ENCODE measurements at regions not wholly inside any gene's neighbourhood (a gene's known extent, or its start where the extent isn't known, plus 50 kb on each side); places are given as distances from the start of the nearest gene placed in this dataset.

- WGBS (ENCODE audit: insufficient coverage): 39% methylated on average over 2 of the region's 10 CpGs
- peak; percentile 70 for DNase-seq
- H3K27ac ChIP-seq (ENCODE audit: low read length): peak overlapping the region; percentile 25
Observed at GRCh38 chr14:49946320-49947141, 53.6 kb downstream of the ARF6 start.

GRCh38 chr14:49947506-49947905 lies 54.6 kb downstream of the ARF6 start:
- 87% methylated on average over 3 of the region's 3 CpGs for WGBS (ENCODE audit: insufficient coverage)
- DNase-seq: no peak
- no peak overlapping the region for H3K27ac ChIP-seq (ENCODE audit: low read length)

More at GRCh38 chr14:49946320-49947141, 53.6 kb downstream of the ARF6 start:
- no peaks in the 10 kb centered on the region for H3K9me3 ChIP-seq (replicated peaks; ENCODE audit: control insufficient read depth, low read depth, low read length)
- H3K4me1 ChIP-seq (ENCODE audit: control insufficient read depth, insufficient read depth, low read length): peaks cover 13% of the 10 kb centered on the region
- H3K27me3 ChIP-seq (ENCODE audit: control insufficient read depth, insufficient read depth, low read length): no peaks in the 10 kb centered on the region
- H3K36me3 ChIP-seq (ENCODE audit: control insufficient read depth, insufficient read depth, low read length): no peaks in the 10 kb centered on the region
- H3K4me3 ChIP-seq (ENCODE audit: low read length): no peak overlapping the region

GRCh38 chr14:49950275-49951228 lies 57.7 kb downstream of the ARF6 start:
- H3K36me3 ChIP-seq (ENCODE audit: control insufficient read depth, insufficient read depth, low read length): no peaks in the 10 kb centered on the region
- H3K9me3 ChIP-seq (replicated peaks; ENCODE audit: control insufficient read depth, low read depth, low read length): no peaks in the 10 kb centered on the region
- DNase-seq: no peak
- no peak overlapping the region for H3K27ac ChIP-seq (ENCODE audit: low read length)
- 93% methylated on average over 2 of the region's 4 CpGs for WGBS (ENCODE audit: insufficient coverage)
- peaks cover 23% of the 10 kb centered on the region for H3K4me1 ChIP-seq (ENCODE audit: control insufficient read depth, insufficient read depth, low read length)
- no peaks in the 10 kb centered on the region for H3K27me3 ChIP-seq (ENCODE audit: control insufficient read depth, insufficient read depth, low read length)
- H3K4me3 ChIP-seq (ENCODE audit: low read length): no peak overlapping the region

More at GRCh38 chr14:49947506-49947905, 54.6 kb downstream of the ARF6 start:
- H3K27me3 ChIP-seq (ENCODE audit: control insufficient read depth, insufficient read depth, low read length): no peaks in the 10 kb centered on the region
- no peak overlapping the region for H3K4me3 ChIP-seq (ENCODE audit: low read length)
- H3K9me3 ChIP-seq (replicated peaks; ENCODE audit: control insufficient read depth, low read depth, low read length): no peaks in the 10 kb centered on the region
- H3K36me3 ChIP-seq (ENCODE audit: control insufficient read depth, insufficient read depth, low read length): no peaks in the 10 kb centered on the region
- H3K4me1 ChIP-seq (ENCODE audit: control insufficient read depth, insufficient read depth, low read length): peaks cover 13% of the 10 kb centered on the region

- Histone ChIP-seq H3K4me1 (ENCODE audit: control insufficient read depth, insufficient read depth, low read length) (peaks cover 17% of the 10 kb centered on the region), H3K4me3 (ENCODE audit: low read length) (no peak overlapping the region), H3K27ac (ENCODE audit: low read length) (no peak overlapping the region), H3K27me3 (ENCODE audit: control insufficient read depth, insufficient read depth, low read length) (no peaks in the 10 kb centered on the region), H3K36me3 (ENCODE audit: control insufficient read depth, insufficient read depth, low read length) (no peaks in the 10 kb centered on the region), H3K9me3 (replicated peaks; ENCODE audit: control insufficient read depth, low read depth, low read length) (no peaks in the 10 kb centered on the region)
- no peak for DNase-seq
- WGBS (ENCODE audit: insufficient coverage): no CpG with 5 or more reads among the region's 1 CpG
Observed at GRCh38 chr14:49951229-49951607, 58.3 kb downstream of the ARF6 start.

- H3K9me3 ChIP-seq (replicated peaks; ENCODE audit: control insufficient read depth, low read depth, low read length): no peaks in the 10 kb centered on the region
- no peaks in the 10 kb centered on the region for H3K36me3 ChIP-seq (ENCODE audit: control insufficient read depth, insufficient read depth, low read length)
- H3K4me3 ChIP-seq (ENCODE audit: low read length): no peak overlapping the region
- H3K4me1 ChIP-seq (ENCODE audit: control insufficient read depth, insufficient read depth, low read length): peaks cover 12% of the 10 kb centered on the region
- H3K27me3 ChIP-seq (ENCODE audit: control insufficient read depth, insufficient read depth, low read length): no peaks in the 10 kb centered on the region
- WGBS (ENCODE audit: insufficient coverage): no CpG with 5 or more reads among the region's 3 CpGs
- no peak overlapping the region for H3K27ac ChIP-seq (ENCODE audit: low read length)
- no peak for DNase-seq
Observed at GRCh38 chr14:49951691-49952345, 58.9 kb downstream of the ARF6 start.

GRCh38 chr14:49953196-49953595 lies 60.3 kb downstream of the ARF6 start:
- Histone ChIP-seq H3K27ac (ENCODE audit: low read length) (no peak overlapping the region), H3K4me1 (ENCODE audit: control insufficient read depth, insufficient read depth, low read length) (peaks cover 12% of the 10 kb centered on the region), H3K4me3 (ENCODE audit: low read length) (no peak overlapping the region), H3K9me3 (replicated peaks; ENCODE audit: control insufficient read depth, low read depth, low read length) (no peaks in the 10 kb centered on the region), H3K36me3 (ENCODE audit: control insufficient read depth, insufficient read depth, low read length) (no peaks in the 10 kb centered on the region), H3K27me3 (ENCODE audit: control insufficient read depth, insufficient read depth, low read length) (no peaks in the 10 kb centered on the region)
- DNase-seq: no peak

DNA sequence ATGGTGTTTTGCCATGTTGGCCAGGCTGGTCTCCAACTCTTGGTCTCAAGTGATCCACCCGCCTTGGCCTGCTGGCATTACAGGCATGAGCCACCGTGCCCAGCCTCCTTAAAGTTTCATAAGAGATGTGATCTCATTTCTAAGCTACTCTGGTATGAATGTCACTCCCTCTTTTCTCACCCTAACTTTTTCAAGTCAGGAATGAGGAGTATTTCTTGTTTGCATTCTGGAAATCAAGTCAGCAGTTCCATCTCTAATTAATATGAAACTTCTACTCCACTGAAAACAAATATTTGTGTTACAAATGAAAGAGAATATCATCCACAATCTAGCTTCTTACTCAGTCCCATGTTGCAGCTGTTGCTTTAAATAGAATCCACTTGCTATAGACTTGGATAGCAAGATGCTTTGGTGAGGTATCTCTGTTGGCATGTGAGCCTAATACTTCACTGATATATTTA lies 61.3 kb downstream of the ARF6 start:
- Histone ChIP-seq H3K27me3 (ENCODE audit: control insufficient read depth, insufficient read depth, low read length) (no peaks in the 10 kb centered on the region), H3K4me3 (ENCODE audit: low read length) (no peak overlapping the region), H3K9me3 (replicated peaks; ENCODE audit: control insufficient read depth, low read depth, low read length) (no peaks in the 10 kb centered on the region), H3K27ac (ENCODE audit: low read length) (peak overlapping the region; percentile 47), H3K36me3 (ENCODE audit: control insufficient read depth, insufficient read depth, low read length) (no peaks in the 10 kb centered on the region), H3K4me1 (ENCODE audit: control insufficient read depth, insufficient read depth, low read length) (peaks cover 12% of the 10 kb centered on the region)
- no CpG with 5 or more reads among the region's 2 CpGs for WGBS (ENCODE audit: insufficient coverage)
- peak; percentile 48 for DNase-seq

DNA sequence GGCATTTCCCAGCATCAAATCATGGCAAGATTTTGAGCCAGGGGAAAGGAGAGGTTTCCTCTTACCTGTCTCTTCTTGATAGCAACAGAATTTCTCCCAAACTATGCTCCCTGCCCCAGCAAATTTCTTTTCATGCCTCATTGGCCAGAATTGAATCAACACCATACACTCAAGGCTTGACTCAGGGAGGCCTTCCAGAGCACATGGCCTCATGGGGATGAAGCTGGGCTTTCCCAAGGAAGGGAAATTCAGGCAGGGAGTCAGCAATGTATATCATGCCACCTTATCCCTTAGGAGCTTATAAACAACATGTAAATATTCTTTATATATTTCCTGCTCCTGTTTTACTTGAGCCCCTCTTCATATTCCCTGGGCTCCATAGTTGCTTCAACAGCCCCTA lies 62.1 kb downstream of the ARF6 start:
- Histone ChIP-seq H3K36me3 (ENCODE audit: control insufficient read depth, insufficient read depth, low read length) (no peaks in the 10 kb centered on the region), H3K4me1 (ENCODE audit: control insufficient read depth, insufficient read depth, low read length) (peaks cover 12% of the 10 kb centered on the region), H3K27me3 (ENCODE audit: control insufficient read depth, insufficient read depth, low read length) (no peaks in the 10 kb centered on the region), H3K27ac (ENCODE audit: low read length) (peak overlapping the region; percentile 2), H3K9me3 (replicated peaks; ENCODE audit: control insufficient read depth, low read depth, low read length) (no peaks in the 10 kb centered on the region), H3K4me3 (ENCODE audit: low read length) (no peak overlapping the region)
- DNase-seq: no peak

- H3K4me1 ChIP-seq (ENCODE audit: control insufficient read depth, insufficient read depth, low read length): peaks cover 12% of the 10 kb centered on the region
- H3K27ac ChIP-seq (ENCODE audit: low read length): no peak overlapping the region
- 90% methylated on average over 3 of the region's 7 CpGs for WGBS (ENCODE audit: insufficient coverage)
- no peak overlapping the region for H3K4me3 ChIP-seq (ENCODE audit: low read length)
- no peaks in the 10 kb centered on the region for H3K36me3 ChIP-seq (ENCODE audit: control insufficient read depth, insufficient read depth, low read length)
- H3K27me3 ChIP-seq (ENCODE audit: control insufficient read depth, insufficient read depth, low read length): no peaks in the 10 kb centered on the region
- DNase-seq: no peak
- no peaks in the 10 kb centered on the region for H3K9me3 ChIP-seq (replicated peaks; ENCODE audit: control insufficient read depth, low read depth, low read length)
Observed at GRCh38 chr14:49957089-49957852, 64.4 kb downstream of the ARF6 start.
